Adrenal gland (tissue), 9 donors: ENCODE measurements at regions not wholly inside any gene's neighbourhood (a gene's known extent, or its start where the extent isn't known, plus 50 kb on each side); places are given as distances from the start of the nearest gene placed in this dataset.
"Not testable (repeated sequence)": the region's sequence is repeated elsewhere in the genome, so short reads cannot be mapped to it uniquely, and the experiment has no call there.

Experiments
- DNase-seq, 7 donors: peaks; one replicate each; pipeline ENCODE4 v3.0.0-alpha.2; 2019 to 2020
- H3K27ac ChIP-seq, 5 donors: fragments of 200-600 bp; sonication (generic) in 4 of 5; 1 replicate in 3 of 5; 2 replicates in 2 of 5; pipeline versions ENCODE4 v1.5.1 to v1.8.0; 2016 to 2020; ENCODE audit warnings: mild to moderate bottlenecking in 1 of 5
- H3K27me3 ChIP-seq: fragments of 200-600 bp; 2 replicates; pipeline ENCODE4 v1.8.0; 2021
- H3K36me3 ChIP-seq, 2 donors: fragments of 200-600 bp; replicated peaks in 1 of 2; 1 replicate in 1 of 2; 2 replicates in 1 of 2; pipeline versions ENCODE4 v1.5.1 to v1.8.0; 2018 to 2022
- H3K4me1 ChIP-seq, 2 donors: fragments of 200-600 bp; replicated peaks in 1 of 2; 1 replicate in 1 of 2; 2 replicates in 1 of 2; pipeline versions ENCODE4 v1.5.1 to v1.8.0; 2018 to 2021
- H3K4me3 ChIP-seq, 4 donors: fragments of 200-600 bp; sonication (generic) in 3 of 4; one replicate each; pipeline ENCODE4 v1.5.1; 2016 to 2018
- H3K9me3 ChIP-seq, 3 donors: fragments of 200-600 bp; sonication (generic) in 1 of 3; replicated peaks in 1 of 3; 1 replicate in 2 of 3; 2 replicates in 1 of 3; pipeline versions ENCODE4 v1.5.1 to v1.8.0; 2016 to 2021
- CTCF ChIP-seq, 6 experiments: fragments of 450-650 bp in 4 of 6; fragments of 200-600 bp in 2 of 6; sonication (generic) in 1 of 6; IDR thresholded peaks; 1 replicate in 5 of 6; 2 replicates in 1 of 6; pipeline versions ENCODE4 v1.5.1 to v1.8.0; 2016 to 2021; ENCODE audit warnings: antibody characterized with exemption in 6 of 6, mild to moderate bottlenecking in 2 of 6, moderate library complexity in 1 of 6
- POLR2A ChIP-seq, 2 donors: fragments of 450-650 bp; IDR thresholded peaks; one replicate each; pipeline ENCODE4 v1.6.1; 2017; ENCODE audit warnings: antibody characterized with exemption in 2 of 2, mild to moderate bottlenecking in 2 of 2, moderate library complexity in 1 of 2
- WGBS, 4 donors: extraction: QIAGEN DNeasy Blood & Tissue Kit in 2 of 4; methylation state at CpG; one replicate each; pipeline versions ENCODE4 v1.1.5 to v1.1.7; 2013 to 2017; 5-methylcytosine and 5-hydroxymethylcytosine counted together
- intact Hi-C, 2 donors: fragments of 100-400 bp; cut with DNase I; formaldehyde crosslinking; loops; one replicate each; pipeline versions ENCODE4 v1.14.1 to v1.15.0; 2022 to 2023
- donor health status: healthy with polysubstance abuse.
- donor health status: Bipolar disorder and iron deficiency.
- donor health status: DM: yes; HTN: yes; CAD: no.
- donor health status: DM: no; HTN: no; CAD: no.
- donor health status: DM: no; HTN: no; CAD: no.

- H3K4me1 ChIP-seq = no peaks in the 10 kb centered on the region
- intact Hi-C loops = no loop called here
- no peaks in the 10 kb centered on the region for H3K9me3 ChIP-seq
- TF ChIP-seq CTCF (IDR thresholded peaks at IDR 0.05) = no peak
- TF ChIP-seq POLR2A (IDR thresholded peaks at IDR 0.05) = no peak
- H3K27ac ChIP-seq = no peak overlapping the region
- no peaks in the 10 kb centered on the region for H3K27me3 ChIP-seq
- 77 to 94% (median 86%) methylated on average over 4 of the region's 4 CpGs for WGBS, 4 donors
- no peaks in the 10 kb centered on the region for H3K36me3 ChIP-seq
- H3K4me3 ChIP-seq = no peak overlapping the region
- DNase-seq = no peak
Measured at GRCh38 chr2:176902454-176902853, 310.1 kb upstream of the HNRNPA3 start.

DNA sequence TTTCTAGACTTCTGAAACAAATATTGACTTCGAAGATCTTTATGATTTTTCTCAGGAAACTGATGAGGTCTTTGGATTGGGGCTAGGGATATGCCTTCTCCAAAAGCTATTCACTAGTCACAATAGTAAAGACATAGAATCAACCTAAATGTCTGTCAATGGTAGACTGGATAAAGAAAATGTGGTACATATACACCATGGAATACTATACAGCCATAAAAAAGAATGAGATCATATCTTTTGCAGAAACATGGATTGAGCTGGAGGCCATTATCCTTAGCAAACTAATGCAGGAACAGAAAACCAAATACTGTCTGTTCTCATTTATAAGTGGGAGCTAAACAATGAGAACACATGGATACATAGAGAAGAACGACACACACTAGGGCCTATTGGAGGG, 308.5 kb upstream of the HNRNPA3 start:
- DNase-seq, intact Hi-C loops: not testable (repeated sequence)
- 64 to 96% (median 79%) methylated on average over 2 of the region's 2 CpGs for WGBS, 4 donors

GRCh38 chr2:176907341-176907740, 305.3 kb upstream of the HNRNPA3 start:
- no peak for DNase-seq
- intact Hi-C loops = no loop called here
- Histone ChIP-seq H3K27me3 (no peaks in the 10 kb centered on the region), H3K9me3 (no peaks in the 10 kb centered on the region), H3K27ac (no peak overlapping the region), H3K36me3 (no peaks in the 10 kb centered on the region), H3K4me1 (no peaks in the 10 kb centered on the region), H3K4me3 (no peak overlapping the region)
- TF ChIP-seq CTCF (IDR thresholded peaks at IDR 0.05) (no peak), POLR2A (IDR thresholded peaks at IDR 0.05) (no peak)
- 50 to 64% (median 56%) methylated on average over 3 of the region's 3 CpGs for WGBS, 4 donors

More for the DNA sequence above, 308.5 kb upstream of the HNRNPA3 start:
- not testable (repeated sequence) for H3K4me3 ChIP-seq, H3K27me3 ChIP-seq, H3K27ac ChIP-seq, H3K36me3 ChIP-seq, H3K9me3 ChIP-seq, H3K4me1 ChIP-seq

GRCh38 chr2:176910828-176911227, 301.8 kb upstream of the HNRNPA3 start:
- TF ChIP-seq CTCF (IDR thresholded peaks at IDR 0.05) = no peak
- H3K4me1 ChIP-seq = no peaks in the 10 kb centered on the region
- no peak overlapping the region for H3K27ac ChIP-seq
- H3K27me3 ChIP-seq = no peaks in the 10 kb centered on the region
- no peak for DNase-seq
- WGBS, 4 donors = 55 to 70% (median 63%) methylated on average over 3 of the region's 3 CpGs
- intact Hi-C loops = no loop called here
- no peaks in the 10 kb centered on the region for H3K36me3 ChIP-seq
- no peak overlapping the region for H3K4me3 ChIP-seq
- H3K9me3 ChIP-seq = no peaks in the 10 kb centered on the region

GRCh38 chr2:176913955-176914354, 298.6 kb upstream of the HNRNPA3 start:
- Histone ChIP-seq H3K4me1 (no peaks in the 10 kb centered on the region), H3K36me3 (no peaks in the 10 kb centered on the region), H3K4me3 (no peak overlapping the region), H3K9me3 (no peaks in the 10 kb centered on the region), H3K27me3 (no peaks in the 10 kb centered on the region), H3K27ac (no peak overlapping the region)
- TF ChIP-seq CTCF (IDR thresholded peaks at IDR 0.05) = no peak
- TF ChIP-seq POLR2A (IDR thresholded peaks at IDR 0.05) = no peak
- intact Hi-C loops = no loop called here
- DNase-seq = no peak
- WGBS, 4 donors = 76 to 96% (median 86%) methylated on average over 1 of the region's 1 CpG
